GM12892 (cell line): ENCODE measurements at regions not wholly inside any gene's neighbourhood (a gene's known extent, or its start where the extent isn't known, plus 50 kb on each side); places are given as distances from the start of the nearest gene placed in this dataset.

ENCODE experiments used
- POLR2A ChIP-seq: IDR thresholded peaks from 2 replicates; pipeline ENCODE4 v1.6.1; 2011; ENCODE audit warnings: low read depth, low read length, control low read depth
- TAF1 ChIP-seq: IDR thresholded peaks from 2 replicates; pipeline ENCODE4 v1.6.1; 2011; ENCODE audit warnings: low read depth, mild to moderate bottlenecking, control low read depth, low read length, borderline replicate concordance

- no peak for TF ChIP-seq TAF1
- no peak for TF ChIP-seq POLR2A
Observed at GRCh38 chr1:80413969-80414368, 1386.8 kb upstream of the ADGRL2 start.
